HCT116 (cell line): ENCODE measurements at regions not wholly inside any gene's neighbourhood (a gene's known extent, or its start where the extent isn't known, plus 50 kb on each side); places are given as distances from the start of the nearest gene placed in this dataset.

Experiments
- ATAC-seq: fragments of 200-7000 bp; cut with Tn5 transposase; 2 replicates; pipeline ENCODE4 v1.9.1; 2020; ENCODE audit warnings: mild to moderate bottlenecking, moderate library complexity
- BruUV-seq: library from RNA; stranded (reverse); fragments of 400-500 nt; replicated peaks from 2 replicates; lab custom pipeline; 2021; lab: Mats Ljungman, UMichigan
- CTCF ChIA-PET: fragments of 300-600 bp; sonication (Branson Sonifier 250); formaldehyde crosslinking; loops from one replicate; lab custom pipeline; 2021; ENCODE audit warnings: antibody characterized with exemption; lab: Charles Lee
- POLR2A ChIA-PET: fragments of 300-600, 350-600 bp; sonication (Branson Sonifier 250); formaldehyde crosslinking; loops from one replicate; lab custom pipeline; 2021; ENCODE audit warnings: antibody characterized with exemption; lab: Charles Lee
- RAD21 ChIA-PET, 2 experiments: fragments of 300-600 bp; sonication (Branson Sonifier 250); formaldehyde crosslinking; loops; one replicate each; lab custom pipeline; 2023; ENCODE audit warnings: low total read pairs in 2 of 2; ENCODE audit not compliant: uncharacterized antibody in 2 of 2, unreplicated experiment in 2 of 2, low non-redundant PET in 1 of 2; lab: Charles Lee
- DNase-seq: peaks from one replicate; pipeline ENCODE4 v3.0.0-alpha.2; 2010; ENCODE audit warnings: low read depth, low spot score
- H2AFZ ChIP-seq: fragments of 200-600 bp; shearing (Covaris generic), sonication (generic); 2 replicates; pipeline ENCODE4 v1.6.1; 2017; ENCODE audit warnings: low read depth, mixed run types, mixed read lengths, antibody characterized with exemption, low read length; ENCODE audit not compliant: poor library complexity, severe bottlenecking
- H3K27ac ChIP-seq: 2 replicates; pipeline ENCODE4 v1.5.1; 2012; ENCODE audit warnings: low read depth, low read length
- H3K27me3 ChIP-seq: fragments of 200-600 bp; sonication (generic); 2 replicates; pipeline ENCODE4 v1.6.1; 2016; ENCODE audit warnings: mixed run types, low read length, mixed read lengths; ENCODE audit not compliant: insufficient read depth
- H3K36me3 ChIP-seq, 2 experiments: fragments of 200-500 bp in 1 of 2; fragments of 200-600 bp in 1 of 2; sonication (Bioruptor generic) in 1 of 2; sonication (generic) in 1 of 2; 2 replicates each; pipeline versions ENCODE4 v1.5.1 to v1.6.1; 2014 to 2016; ENCODE audit warnings: low read length in 2 of 2, inconsistent platforms in 1 of 2, mixed read lengths in 1 of 2, mixed run types in 1 of 2; ENCODE audit not compliant: insufficient read depth in 2 of 2, control insufficient read depth in 1 of 2
- H3K4me1 ChIP-seq, 2 experiments: fragments of 200-600 bp in 1 of 2; sonication (generic) in 1 of 2; 2 replicates each; pipeline versions ENCODE4 v1.5.1 to v1.6.1; 2012 to 2017; ENCODE audit warnings: low read length in 2 of 2, inconsistent platforms in 1 of 2, mild to moderate bottlenecking in 1 of 2, mixed read lengths in 1 of 2, mixed run types in 1 of 2, moderate library complexity in 1 of 2; ENCODE audit not compliant: insufficient read depth in 2 of 2, control insufficient read depth in 1 of 2
- H3K4me2 ChIP-seq: fragments of 200-600 bp; sonication (generic); 2 replicates; pipeline ENCODE4 v1.6.1; 2017; ENCODE audit warnings: mixed run types, low read length, mixed read lengths
- H3K4me3 ChIP-seq, 2 experiments: fragments of 200-600 bp in 1 of 2; sonication (generic) in 1 of 2; replicated peaks in 1 of 2; 2 replicates each; pipeline ENCODE4 v1.5.1; 2011 to 2016; ENCODE audit warnings: low read length in 2 of 2, control low read depth in 1 of 2, low read depth in 1 of 2, mild to moderate bottlenecking in 1 of 2, mixed read lengths in 1 of 2, mixed run types in 1 of 2
- H3K79me2 ChIP-seq: fragments of 200-600 bp; sonication (generic); 2 replicates; pipeline ENCODE4 v1.6.1; 2017; ENCODE audit warnings: mild to moderate bottlenecking, mixed run types, low read length, moderate library complexity, mixed read lengths; ENCODE audit not compliant: insufficient read depth
- H3K9ac ChIP-seq: fragments of 200-600 bp; sonication (generic); 2 replicates; pipeline ENCODE4 v1.6.1; 2016; ENCODE audit warnings: low read length, mixed read lengths
- H3K9me2 ChIP-seq: fragments of 200-600 bp; sonication (generic), shearing (Covaris generic); 2 replicates; pipeline ENCODE4 v1.6.1; 2017; ENCODE audit warnings: mixed run types, mild to moderate bottlenecking, moderate library complexity; ENCODE audit not compliant: insufficient read depth
- H3K9me3 ChIP-seq, 2 experiments: fragments of 200-500 bp in 1 of 2; fragments of 200-600 bp in 1 of 2; sonication (Bioruptor generic) in 1 of 2; sonication (generic) in 1 of 2; 2 replicates each; pipeline ENCODE4 v1.6.1; 2014 to 2017; ENCODE audit warnings: low read length in 2 of 2, mixed read lengths in 2 of 2, inconsistent platforms in 1 of 2, low read depth in 1 of 2, mild to moderate bottlenecking in 1 of 2, mixed run types in 1 of 2, moderate library complexity in 1 of 2; ENCODE audit not compliant: control insufficient read depth in 1 of 2, insufficient read depth in 1 of 2
- H4K20me1 ChIP-seq: fragments of 200-600 bp; sonication (generic), shearing (Covaris generic); 2 replicates; pipeline ENCODE4 v1.6.1; 2017; ENCODE audit warnings: mixed run types, mild to moderate bottlenecking, moderate library complexity; ENCODE audit not compliant: insufficient read depth
- ATF3 ChIP-seq: IDR thresholded peaks from 2 replicates; pipeline ENCODE4 v1.6.1; 2012
- CBX3 ChIP-seq: IDR thresholded peaks from 2 replicates; pipeline ENCODE4 v1.6.1; 2012; ENCODE audit warnings: low read depth
- CEBPB ChIP-seq: IDR thresholded peaks from 2 replicates; pipeline ENCODE4 v1.6.1; 2012; ENCODE audit warnings: low read depth
- EGR1 ChIP-seq: IDR thresholded peaks from 2 replicates; pipeline ENCODE4 v1.6.1; 2012; ENCODE audit warnings: low read depth
- EZH2 ChIP-seq: fragments of 200-600 bp; sonication (generic); IDR thresholded peaks from 2 replicates; pipeline ENCODE4 v1.6.1; 2017; ENCODE audit warnings: antibody characterized with exemption, mixed run types
- EZH2phosphoT487 ChIP-seq: fragments of 200-600 bp; IDR thresholded peaks from 2 replicates; pipeline ENCODE4 v1.6.1; 2018; ENCODE audit warnings: antibody characterized with exemption, borderline replicate concordance
- FOSL1 ChIP-seq: IDR thresholded peaks from 2 replicates; pipeline ENCODE4 v1.6.1; 2012; ENCODE audit warnings: low read depth
- MAX ChIP-seq: IDR thresholded peaks from 2 replicates; pipeline ENCODE4 v1.6.1; 2012
- POLR2A ChIP-seq: IDR thresholded peaks from 2 replicates; pipeline ENCODE4 v1.7.0; 2011; ENCODE audit warnings: borderline replicate concordance; ENCODE audit not compliant: insufficient read depth, insufficient read length; ENCODE audit errors: extremely low read depth
- POLR2AphosphoS5 ChIP-seq: IDR thresholded peaks from 2 replicates; pipeline ENCODE4 v1.6.1; 2011; ENCODE audit warnings: mild to moderate bottlenecking, low read depth, low read length, moderate library complexity
- RAD21 ChIP-seq: IDR thresholded peaks from 2 replicates; pipeline ENCODE4 v1.6.1; 2012; ENCODE audit warnings: low read depth, mild to moderate bottlenecking
- REST ChIP-seq: IDR thresholded peaks from 2 replicates; pipeline ENCODE4 v1.6.1; 2012; ENCODE audit warnings: low read depth
- SIN3A ChIP-seq: IDR thresholded peaks from 2 replicates; pipeline ENCODE4 v1.6.1; 2012; ENCODE audit warnings: low read depth
- SP1 ChIP-seq: IDR thresholded peaks from 2 replicates; pipeline ENCODE4 v1.6.1; 2012; ENCODE audit warnings: low read depth
- TCF7L2 ChIP-seq: IDR thresholded peaks from 2 replicates; pipeline ENCODE4 v1.7.0; 2011; ENCODE audit warnings: borderline replicate concordance, inconsistent platforms; ENCODE audit not compliant: insufficient read depth, insufficient read length; ENCODE audit errors: extremely low read depth
- YY1 ChIP-seq: IDR thresholded peaks from 2 replicates; pipeline ENCODE4 v1.6.1; 2011; ENCODE audit warnings: low read length, low read depth, moderate library complexity, mild to moderate bottlenecking; ENCODE audit not compliant: insufficient replicate concordance; ENCODE audit errors: extremely low read depth
- ZFX ChIP-seq: fragments of 450-650 bp; IDR thresholded peaks from 2 replicates; pipeline ENCODE4 v1.6.1; 2017
- intact Hi-C: fragments of 100-400 bp; cut with micrococcal nuclease; formaldehyde crosslinking; loops from 2 replicates; pipeline ENCODE4 v1.10.0; 2022

GRCh38 chr7:94183289-94183749 is 179.2 kb upstream of the BET1 start (continued):
- no peak for TF ChIP-seq POLR2AphosphoS5
- no peak for TF ChIP-seq EZH2

- Histone ChIP-seq H3K4me3 (peak overlapping the region in 1 of 2 experiments; percentile 27; a peak in 1 of 4 replicates), H3K9ac (peak overlapping the region; percentile 16; the same call in 1 of the 2 replicates), H3K27me3 (no peaks in the 10 kb centered on the region), H4K20me1 (no peaks in the 10 kb centered on the region), H3K79me2 (no peaks in the 10 kb centered on the region), H2AFZ (peak overlapping the region; percentile 40), H3K9me3 (no peaks in the 10 kb centered on the region)
- RAD21 ChIA-PET = no interaction called here
- TF ChIP-seq EGR1 (no peak), TCF7L2 (no peak), RAD21 (no peak), SP1 (no peak), ZFX (no peak), SIN3A (no peak)
- TF ChIP-seq, all 23 proteins: peak for 0
- intact Hi-C loops = no loop called here
- Histone ChIP-seq H3K36me3 (no peaks in the 10 kb centered on the region), H3K9me2 (no peaks in the 10 kb centered on the region), H3K27ac (peak overlapping the region; percentile 40; the same call in 1 of the 2 replicates), H3K4me2 (peak overlapping the region; percentile 71), H3K4me1 (peaks cover 14 to 27% of the 10 kb centered on the region in 2 experiments; a peak in 3 of 4 replicates)
- ATAC-seq (no peak), DNase-seq (no peak)
- BruUV-seq = no TSS peak
- CTCF ChIA-PET = no interaction called here
- POLR2A ChIA-PET = no interaction called here
Measured at GRCh38 chr7:94183891-94184290, 179.7 kb upstream of the BET1 start.

GRCh38 chr7:94188350-94188749 is 184.2 kb upstream of the BET1 start:
- ChIA-PET RAD21 (no interaction called here), POLR2A (no interaction called here), CTCF (no interaction called here)
- Histone ChIP-seq H3K9me2 (no peaks in the 10 kb centered on the region), H4K20me1 (no peaks in the 10 kb centered on the region), H3K4me2 (no peak overlapping the region), H3K27me3 (no peaks in the 10 kb centered on the region), H3K79me2 (no peaks in the 10 kb centered on the region), H3K36me3 (no peaks in the 10 kb centered on the region), H3K9me3 (no peaks in the 10 kb centered on the region), H2AFZ (no peak overlapping the region), H3K27ac (no peak overlapping the region), H3K4me3 (no peak overlapping the region), H3K4me1 (peaks cover 11 to 17% of the 10 kb centered on the region in 2 experiments; a peak in 3 of 4 replicates), H3K9ac (no peak overlapping the region)
- DNase-seq (no peak), ATAC-seq (no peak)
- intact Hi-C loops = no loop called here
- BruUV-seq = no TSS peak
- TF ChIP-seq YY1 = no peak
- TF ChIP-seq POLR2A = no peak
- TF ChIP-seq ATF3 = no peak
- no peak for TF ChIP-seq EGR1
- TF ChIP-seq CBX3 = no peak
- TF ChIP-seq RAD21 = no peak
- no peak for TF ChIP-seq TCF7L2
- TF ChIP-seq REST = no peak
- TF ChIP-seq POLR2AphosphoS5 = no peak
- no peak for TF ChIP-seq MAX
- no peak for TF ChIP-seq ZFX
- TF ChIP-seq CEBPB = no peak
- TF ChIP-seq EZH2phosphoT487 = no peak
- TF ChIP-seq FOSL1 = no peak
